IMR-90 (cell line): ENCODE measurements at regions not wholly inside any gene's neighbourhood (a gene's known extent, or its start where the extent isn't known, plus 50 kb on each side); places are given as distances from the start of the nearest gene placed in this dataset.

Source experiments
- BHLHE40 ChIP-seq: fragments of 150-350 bp; IDR thresholded peaks from 2 replicates; pipeline ENCODE4 v1.6.1; 2016; ENCODE audit warnings: mild to moderate bottlenecking, low read depth, low read length
- CEBPB ChIP-seq: IDR thresholded peaks from 2 replicates; pipeline ENCODE4 v1.6.1; 2012; ENCODE audit warnings: low read depth, low read length, improper control_type of control experiment
- FOS ChIP-seq: fragments of 150-350 bp; IDR thresholded peaks from 2 replicates; pipeline ENCODE4 v1.6.1; 2016; ENCODE audit warnings: low read depth, low read length
- MAFK ChIP-seq: IDR thresholded peaks from 2 replicates; pipeline ENCODE4 v1.6.1; 2012; ENCODE audit warnings: low read depth, low read length, improper control_type of control experiment
- MXI1 ChIP-seq: IDR thresholded peaks from 2 replicates; pipeline ENCODE4 v1.6.1; 2012; ENCODE audit warnings: low read depth, mild to moderate bottlenecking, low read length, moderate library complexity, borderline replicate concordance
- POLR2A ChIP-seq: IDR thresholded peaks from 2 replicates; pipeline ENCODE4 v1.6.1; 2012; ENCODE audit warnings: mild to moderate bottlenecking, low read depth, low read length
- RAD21 ChIP-seq: IDR thresholded peaks from 2 replicates; pipeline ENCODE4 v1.6.1; 2012; ENCODE audit warnings: low read length, improper control_type of control experiment
- RCOR1 ChIP-seq: IDR thresholded peaks from 2 replicates; pipeline ENCODE4 v1.6.1; 2012; ENCODE audit warnings: mild to moderate bottlenecking, low read length, improper control_type of control experiment; ENCODE audit not compliant: insufficient replicate concordance
- TF ChIP-seq, protein P1 (sequence below): conservative IDR thresholded peaks from 2 replicates; pipeline ENCODE4 v1.5.1; 2012; ENCODE audit warnings: mild to moderate bottlenecking, low read depth, low read length, improper control_type of control experiment
- TF ChIP-seq, protein P2 (sequence below): fragments of 150-350 bp; IDR thresholded peaks from 2 replicates; pipeline ENCODE4 v1.6.1; 2017; ENCODE audit warnings: mild to moderate bottlenecking, antibody characterized with exemption, low read length, low read depth

DNA sequence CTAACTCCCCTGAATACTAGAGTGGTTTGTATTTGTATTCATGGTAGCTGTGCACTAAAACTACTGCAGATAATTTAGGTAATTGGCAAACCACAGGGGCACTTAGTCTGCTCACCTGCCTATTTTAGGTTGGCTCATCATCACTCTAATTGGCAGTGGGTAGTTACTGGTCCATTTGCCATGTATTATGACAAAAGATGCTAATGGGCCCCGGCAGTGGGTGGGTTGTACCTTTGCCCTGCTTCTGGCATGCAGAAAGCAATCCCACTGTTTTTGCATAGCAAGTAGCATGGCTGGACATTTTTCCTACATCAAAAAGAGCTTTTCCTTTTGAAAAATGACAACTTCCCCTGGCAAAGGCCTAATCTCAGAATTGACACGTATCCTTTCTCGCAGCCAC lies 741.4 kb upstream of the MAP3K7 start:
- TF ChIP-seq, protein P1, sequence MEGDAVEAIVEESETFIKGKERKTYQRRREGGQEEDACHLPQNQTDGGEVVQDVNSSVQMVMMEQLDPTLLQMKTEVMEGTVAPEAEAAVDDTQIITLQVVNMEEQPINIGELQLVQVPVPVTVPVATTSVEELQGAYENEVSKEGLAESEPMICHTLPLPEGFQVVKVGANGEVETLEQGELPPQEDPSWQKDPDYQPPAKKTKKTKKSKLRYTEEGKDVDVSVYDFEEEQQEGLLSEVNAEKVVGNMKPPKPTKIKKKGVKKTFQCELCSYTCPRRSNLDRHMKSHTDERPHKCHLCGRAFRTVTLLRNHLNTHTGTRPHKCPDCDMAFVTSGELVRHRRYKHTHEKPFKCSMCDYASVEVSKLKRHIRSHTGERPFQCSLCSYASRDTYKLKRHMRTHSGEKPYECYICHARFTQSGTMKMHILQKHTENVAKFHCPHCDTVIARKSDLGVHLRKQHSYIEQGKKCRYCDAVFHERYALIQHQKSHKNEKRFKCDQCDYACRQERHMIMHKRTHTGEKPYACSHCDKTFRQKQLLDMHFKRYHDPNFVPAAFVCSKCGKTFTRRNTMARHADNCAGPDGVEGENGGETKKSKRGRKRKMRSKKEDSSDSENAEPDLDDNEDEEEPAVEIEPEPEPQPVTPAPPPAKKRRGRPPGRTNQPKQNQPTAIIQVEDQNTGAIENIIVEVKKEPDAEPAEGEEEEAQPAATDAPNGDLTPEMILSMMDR: no peak
- TF ChIP-seq MXI1: no peak
- no peak for TF ChIP-seq POLR2A
- TF ChIP-seq, protein P2, sequence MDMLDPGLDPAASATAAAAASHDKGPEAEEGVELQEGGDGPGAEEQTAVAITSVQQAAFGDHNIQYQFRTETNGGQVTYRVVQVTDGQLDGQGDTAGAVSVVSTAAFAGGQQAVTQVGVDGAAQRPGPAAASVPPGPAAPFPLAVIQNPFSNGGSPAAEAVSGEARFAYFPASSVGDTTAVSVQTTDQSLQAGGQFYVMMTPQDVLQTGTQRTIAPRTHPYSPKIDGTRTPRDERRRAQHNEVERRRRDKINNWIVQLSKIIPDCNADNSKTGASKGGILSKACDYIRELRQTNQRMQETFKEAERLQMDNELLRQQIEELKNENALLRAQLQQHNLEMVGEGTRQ: no peak
- no peak for TF ChIP-seq RAD21
- no peak for TF ChIP-seq MAFK
- no peak for TF ChIP-seq FOS
- TF ChIP-seq RCOR1: no peak
- TF ChIP-seq BHLHE40: no peak
- TF ChIP-seq CEBPB: no peak
